ENCODE measurements at regions not wholly inside any gene's neighbourhood (a gene's known extent, or its start where the extent isn't known, plus 50 kb on each side); places are given as distances from the start of the nearest gene placed in this dataset.

GRCh38 chr11:76721755-76722677 is 51.5 kb upstream of the LRRC32 start (continued):
- no peak for TF ChIP-seq CHD7 (IDR thresholded peaks at IDR 0.05; ENCODE audit: insufficient replicate concordance, low read length)
- no peak for TF ChIP-seq EP300 (IDR thresholded peaks at IDR 0.05; ENCODE audit: borderline replicate concordance in 1 of 2, low read depth in 2 of 2, low read length in 2 of 2)
- TF ChIP-seq SIRT6 (IDR thresholded peaks at IDR 0.05; ENCODE audit: low read length): no peak
- no peak for TF ChIP-seq EGR1 (IDR thresholded peaks at IDR 0.05; ENCODE audit: borderline replicate concordance, low read depth, low read length)
- no peak for TF ChIP-seq CHD1 (IDR thresholded peaks at IDR 0.05; ENCODE audit: low read depth, low read length)
- no peak for TF ChIP-seq KDM1A (IDR thresholded peaks at IDR 0.05; ENCODE audit: borderline replicate concordance, low read length)
- TF ChIP-seq CREB1 (IDR thresholded peaks at IDR 0.05): no peak
- TF ChIP-seq GABPA (IDR thresholded peaks at IDR 0.05; ENCODE audit: borderline replicate concordance, insufficient read depth, low read length): peak; percentile 22; the same call in 1 of the 2 replicates
- TF ChIP-seq BCL11A (IDR thresholded peaks at IDR 0.05; ENCODE audit: low read depth in 2 of 2, low read length in 2 of 2): no peak
- TF ChIP-seq EZH2 (IDR thresholded peaks at IDR 0.05; ENCODE audit: low read depth, low read length, severe bottlenecking): no peak
